ENCODE measurements at regions not wholly inside any gene's neighbourhood (a gene's known extent, or its start where the extent isn't known, plus 50 kb on each side); places are given as distances from the start of the nearest gene placed in this dataset.
A peak's percentile ranks its signal among the peaks of the same experiment; 100 is the strongest.
"Not testable (repeated sequence)": the region's sequence is repeated elsewhere in the genome, so short reads cannot be mapped to it uniquely, and the experiment has no call there.

DNA sequence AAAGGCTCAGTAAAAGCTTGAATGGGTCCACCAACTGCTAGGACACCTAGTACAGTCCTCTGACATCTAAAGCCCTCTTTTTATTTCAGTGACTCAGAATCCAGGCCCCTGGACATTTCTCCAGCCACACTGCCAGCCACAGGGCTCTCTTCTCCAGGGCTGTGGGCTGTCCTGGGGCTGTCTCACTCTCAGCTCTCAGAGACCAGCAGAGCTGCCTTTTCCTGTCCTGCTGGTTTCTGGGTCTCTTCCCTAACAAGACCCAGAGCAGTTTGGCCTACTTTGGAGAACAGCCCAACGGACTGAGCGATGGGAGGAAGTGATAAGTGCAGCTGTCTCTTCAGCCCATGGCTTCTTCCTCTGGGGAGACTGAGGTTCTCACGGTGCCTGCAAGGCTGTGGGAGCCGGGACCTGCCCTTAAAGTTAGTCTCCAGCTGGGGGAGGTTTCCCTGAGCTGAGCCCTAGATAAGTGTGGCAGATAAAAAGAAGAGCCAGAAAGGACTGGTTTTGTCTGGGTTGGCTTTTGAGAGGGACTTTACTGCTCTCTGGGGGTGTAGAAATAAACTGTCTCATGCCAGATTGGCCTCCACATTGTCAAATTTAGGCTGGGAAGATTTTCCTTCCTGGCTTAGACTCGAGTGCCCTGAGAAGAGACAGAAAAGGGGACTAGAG is 979.8 kb downstream of the VRK1 start:
- no peak for DNase-seq

DNA sequence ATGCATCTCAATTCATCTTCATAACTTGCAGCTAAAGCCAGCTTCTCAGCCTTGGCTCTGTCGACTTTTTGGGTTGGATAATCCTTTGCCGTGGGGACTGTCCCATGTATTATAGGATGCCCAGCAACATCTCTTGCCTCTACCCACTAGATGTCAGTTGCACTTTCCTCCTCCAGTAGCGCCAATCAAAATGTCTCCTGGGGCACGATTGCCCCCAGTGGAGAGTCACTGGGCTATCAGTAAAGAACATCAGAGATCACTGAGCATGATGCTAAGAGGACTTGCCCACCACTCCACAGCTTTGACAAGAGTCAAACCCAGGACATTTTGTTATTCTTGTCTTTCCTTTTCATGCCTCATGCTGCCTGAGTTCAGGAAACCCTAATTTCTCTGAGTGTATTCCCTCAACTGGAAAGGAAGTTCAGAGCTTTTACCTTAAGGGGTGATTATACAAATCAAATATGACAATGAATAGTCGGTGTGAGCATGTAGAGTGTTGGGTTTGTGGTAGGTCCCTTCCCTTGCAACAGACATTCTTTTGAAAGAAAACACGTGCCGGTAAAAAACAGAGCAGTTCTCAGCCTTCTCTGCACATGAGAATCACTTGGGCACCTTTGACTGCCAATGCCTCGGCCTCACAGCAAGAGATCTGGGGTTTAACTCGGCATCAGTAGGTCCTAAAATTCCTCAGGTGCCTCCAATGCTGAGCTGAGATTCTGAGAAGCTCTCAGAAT is 980.6 kb downstream of the VRK1 start:
- no peak for DNase-seq

DNA sequence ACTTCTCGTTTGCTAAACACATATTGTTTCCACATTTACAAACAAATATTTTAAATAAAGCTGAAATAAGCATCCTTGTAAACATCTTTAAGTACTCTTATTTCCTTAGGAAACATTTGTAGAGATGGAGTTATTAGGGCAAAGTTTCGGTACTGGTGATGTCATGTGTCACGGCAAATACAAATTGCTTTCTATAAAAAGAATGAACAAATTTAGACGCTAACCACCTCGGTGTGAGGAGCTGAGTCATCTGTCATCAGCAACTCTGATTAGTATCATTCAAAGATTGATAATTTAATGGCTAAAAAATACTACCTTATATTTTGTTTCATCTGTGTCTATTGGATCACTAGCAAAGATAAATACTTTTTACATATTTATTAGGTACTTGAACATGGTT is 982.0 kb downstream of the VRK1 start:
- no peak for DNase-seq

DNA sequence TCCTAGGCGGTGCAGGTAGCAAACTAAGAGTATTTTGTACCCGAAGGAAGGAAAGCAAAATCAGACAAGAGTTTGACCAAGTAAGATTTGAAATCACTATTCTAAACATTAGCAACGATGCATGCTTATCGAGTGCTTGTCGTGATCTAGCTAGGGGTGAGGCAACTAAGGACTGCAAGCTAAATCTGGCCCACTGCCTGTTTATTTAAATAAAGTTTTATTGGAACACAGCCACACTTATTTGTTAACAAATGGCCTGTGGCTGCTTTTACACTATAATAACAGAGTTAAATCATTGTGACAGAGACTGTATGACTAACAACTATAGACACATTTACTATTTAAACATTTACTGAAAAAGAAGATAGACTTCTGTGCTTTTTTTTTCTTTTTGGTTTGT is 983.6 kb downstream of the VRK1 start:
- DNase-seq, result no peak

DNA sequence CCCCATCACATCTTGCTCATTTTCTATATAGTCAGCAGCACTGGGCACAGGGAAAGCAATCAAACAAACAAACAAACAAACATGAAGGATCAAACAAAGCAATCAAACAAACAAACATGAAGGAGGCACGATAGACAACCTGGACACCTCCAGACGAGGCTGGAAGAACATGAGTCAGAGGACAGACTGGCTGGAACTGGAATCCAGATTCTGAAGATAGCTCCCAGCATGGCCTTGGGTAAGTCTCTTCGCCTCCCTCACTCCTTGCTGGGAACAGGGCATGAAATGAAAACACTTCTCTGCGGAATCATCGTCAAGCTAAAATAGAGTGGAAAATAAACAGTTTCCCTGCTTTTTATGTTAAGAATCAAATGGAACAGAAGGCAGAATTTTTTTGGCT is 984.8 kb downstream of the VRK1 start:
- no peak for DNase-seq

DNA sequence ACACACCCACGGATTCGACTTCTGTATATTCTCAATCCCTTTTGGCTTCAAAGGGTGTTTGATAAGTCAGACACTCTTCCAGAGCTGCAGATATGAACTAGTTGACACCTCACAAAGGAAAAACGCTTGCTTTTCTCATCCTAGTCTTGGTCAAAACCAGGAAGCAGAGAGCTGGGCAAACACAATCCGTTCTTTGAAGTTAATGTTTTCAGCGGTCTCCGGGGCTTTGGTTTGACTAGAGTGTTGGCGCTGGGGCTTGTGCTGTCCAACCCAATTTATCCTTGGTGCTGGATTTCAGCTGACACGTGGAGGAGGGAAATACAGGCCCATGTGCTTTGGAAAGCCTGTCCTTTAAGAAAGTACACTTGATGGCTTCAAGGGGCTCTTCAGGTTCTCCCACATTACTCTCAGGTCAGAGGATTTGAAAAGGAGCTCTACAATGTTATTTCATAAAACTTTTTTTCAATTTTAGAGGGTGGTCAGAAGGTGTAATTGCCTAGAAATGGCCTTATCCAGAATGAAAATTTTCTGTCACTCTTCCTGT is 985.8 kb downstream of the VRK1 start:
- DNase-seq, result no peak

DNA sequence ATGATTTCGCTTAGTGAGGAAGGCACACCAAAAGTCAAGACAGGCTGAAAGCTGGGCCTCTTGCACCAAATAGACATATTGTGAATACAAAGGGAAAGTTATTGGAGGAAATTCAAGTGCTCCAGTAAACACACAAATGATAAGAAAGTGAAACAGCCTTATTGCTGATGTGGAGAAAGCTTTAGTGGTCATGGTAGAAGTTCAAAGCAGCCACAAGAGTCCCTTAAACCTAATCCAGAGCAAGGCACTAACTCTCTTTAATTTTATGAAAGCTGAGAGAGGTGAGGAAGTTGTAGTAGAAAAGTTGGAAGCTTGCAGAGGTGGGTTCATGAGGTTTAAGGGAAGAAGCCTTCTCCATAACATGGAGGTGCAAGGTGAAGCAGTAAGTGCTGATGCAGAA is 988.3 kb downstream of the VRK1 start:
- DNase-seq, result no peak

DNA sequence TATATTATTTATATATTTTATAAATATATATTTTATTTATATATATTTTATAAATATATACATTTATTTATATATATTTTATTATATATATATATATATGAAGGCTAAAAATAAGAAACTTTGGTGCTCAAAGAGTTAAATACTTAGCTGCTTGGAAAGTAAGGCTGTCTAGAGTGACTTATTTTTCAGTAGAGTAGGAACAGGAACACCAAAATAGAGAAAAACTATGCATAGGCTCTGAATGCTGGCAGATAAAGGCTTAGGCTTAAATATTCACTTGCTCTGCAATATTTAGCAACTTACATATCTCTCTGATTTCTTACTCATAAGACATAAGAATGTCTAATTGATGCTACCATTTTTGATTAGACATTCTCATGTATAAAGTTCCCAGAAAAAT is 991.2 kb downstream of the VRK1 start:
- DNase-seq, result no peak

DNA sequence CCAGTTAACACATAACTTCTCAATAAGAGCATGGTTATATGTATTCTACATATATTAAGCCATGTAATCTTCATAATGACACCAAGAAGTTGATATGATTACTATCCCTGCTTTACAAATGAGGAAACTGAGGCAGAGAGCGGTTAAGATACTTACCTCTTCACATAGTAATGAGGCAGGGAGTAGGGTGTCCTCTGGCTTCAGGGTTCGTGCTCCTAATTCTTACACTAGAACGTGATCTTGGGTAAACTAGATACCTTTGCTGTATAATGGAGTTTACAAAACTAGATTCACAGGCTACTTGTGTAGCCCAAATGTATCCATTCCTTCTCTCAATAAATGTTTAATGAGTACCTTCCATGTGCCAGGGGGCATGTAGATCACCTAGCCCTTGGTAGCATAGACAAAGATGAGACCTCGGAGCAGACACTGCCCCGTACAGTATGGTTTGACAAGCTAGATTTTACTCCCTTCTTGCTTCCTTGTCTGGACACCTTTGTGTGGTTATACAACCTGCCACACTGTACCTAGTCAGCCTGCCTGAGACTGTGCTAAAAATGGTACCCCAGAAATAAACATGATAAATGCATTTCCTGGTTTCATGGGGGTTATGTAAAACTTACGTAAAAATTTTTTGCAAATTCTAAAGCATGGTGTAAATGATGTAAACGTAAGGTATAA is 991.8 kb downstream of the VRK1 start:
- DNase-seq, result no peak

DNA sequence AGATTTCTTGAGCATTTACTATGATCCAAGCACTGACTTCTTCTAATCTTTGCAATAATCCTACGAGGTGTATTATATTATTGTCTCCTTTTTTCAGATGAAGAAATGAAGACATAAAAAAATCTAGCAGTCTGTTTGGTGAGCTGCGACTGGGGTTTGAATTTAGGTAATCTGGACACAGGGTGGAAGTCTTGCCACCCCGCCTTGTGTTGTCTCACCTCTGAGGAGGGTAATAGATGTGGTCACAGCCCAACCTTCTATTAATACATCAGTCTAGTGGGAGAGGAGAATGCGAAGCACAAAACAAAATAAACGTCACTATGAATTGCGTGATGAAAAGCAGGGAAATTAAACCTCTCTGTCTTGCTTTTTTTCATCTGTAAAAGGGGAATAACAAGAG is 993.9 kb downstream of the VRK1 start:
- DNase-seq, result no peak

DNA sequence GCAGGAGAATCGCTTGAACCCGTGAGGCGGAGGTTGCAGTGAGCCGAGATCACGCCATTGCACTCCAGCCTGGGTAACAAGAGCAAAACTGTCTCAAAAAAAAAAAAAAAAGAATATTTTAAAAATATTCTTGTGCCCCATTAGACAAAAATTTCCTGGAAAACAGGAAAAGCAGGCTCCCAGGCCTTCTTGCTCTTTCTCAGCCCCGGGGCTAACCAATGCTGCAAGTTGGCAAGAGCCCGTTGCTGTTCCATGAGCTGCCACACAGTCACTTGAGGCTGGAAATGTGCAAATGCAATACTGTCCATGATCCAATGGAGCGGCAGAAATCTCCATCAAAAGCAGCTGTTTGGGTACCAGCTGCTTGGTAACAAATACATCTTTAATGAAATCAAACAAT is 994.7 kb downstream of the VRK1 start:
- DNase-seq, result no peak

DNA sequence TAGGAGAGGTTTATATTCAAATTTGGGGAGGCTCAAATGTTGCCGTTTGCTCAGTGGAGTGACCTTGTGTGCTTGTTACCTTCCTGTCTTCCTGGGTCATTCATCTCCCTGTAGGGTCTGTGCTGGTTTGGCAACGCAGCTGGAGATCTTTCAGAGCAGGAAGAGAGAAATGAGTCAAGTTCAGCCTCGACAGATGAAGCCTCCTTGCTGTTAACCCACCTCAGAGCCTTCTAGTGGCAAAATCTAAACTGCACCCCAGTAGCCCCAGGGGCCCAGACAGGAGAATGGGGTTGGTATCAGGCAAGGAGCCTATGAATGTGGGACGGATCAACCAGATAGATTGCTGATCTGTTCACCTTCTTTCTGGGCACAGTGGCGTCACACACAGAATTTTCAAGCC is 999.3 kb downstream of the VRK1 start:
- no peak for DNase-seq

DNA sequence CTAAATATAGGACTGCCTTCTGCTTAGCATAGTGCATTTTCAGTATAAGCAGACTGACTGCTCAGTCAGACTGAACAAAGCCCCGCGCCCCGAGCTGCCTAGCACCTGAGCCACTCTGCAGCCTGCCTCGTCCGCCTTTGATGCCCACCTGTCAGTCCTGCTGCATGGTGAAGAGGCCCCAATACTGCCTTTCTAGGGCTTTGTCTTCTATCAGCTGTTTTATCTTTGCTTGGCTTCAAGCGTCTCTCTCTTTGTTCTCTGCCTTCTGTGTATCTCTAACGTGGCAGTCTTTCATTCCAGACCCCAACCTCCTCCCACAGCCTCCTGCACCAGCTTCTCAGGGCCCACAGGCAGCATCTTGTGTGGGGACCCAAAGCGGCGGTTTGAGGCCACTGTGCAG is 1001.0 kb downstream of the VRK1 start:
- DNase-seq, result no peak

DNA sequence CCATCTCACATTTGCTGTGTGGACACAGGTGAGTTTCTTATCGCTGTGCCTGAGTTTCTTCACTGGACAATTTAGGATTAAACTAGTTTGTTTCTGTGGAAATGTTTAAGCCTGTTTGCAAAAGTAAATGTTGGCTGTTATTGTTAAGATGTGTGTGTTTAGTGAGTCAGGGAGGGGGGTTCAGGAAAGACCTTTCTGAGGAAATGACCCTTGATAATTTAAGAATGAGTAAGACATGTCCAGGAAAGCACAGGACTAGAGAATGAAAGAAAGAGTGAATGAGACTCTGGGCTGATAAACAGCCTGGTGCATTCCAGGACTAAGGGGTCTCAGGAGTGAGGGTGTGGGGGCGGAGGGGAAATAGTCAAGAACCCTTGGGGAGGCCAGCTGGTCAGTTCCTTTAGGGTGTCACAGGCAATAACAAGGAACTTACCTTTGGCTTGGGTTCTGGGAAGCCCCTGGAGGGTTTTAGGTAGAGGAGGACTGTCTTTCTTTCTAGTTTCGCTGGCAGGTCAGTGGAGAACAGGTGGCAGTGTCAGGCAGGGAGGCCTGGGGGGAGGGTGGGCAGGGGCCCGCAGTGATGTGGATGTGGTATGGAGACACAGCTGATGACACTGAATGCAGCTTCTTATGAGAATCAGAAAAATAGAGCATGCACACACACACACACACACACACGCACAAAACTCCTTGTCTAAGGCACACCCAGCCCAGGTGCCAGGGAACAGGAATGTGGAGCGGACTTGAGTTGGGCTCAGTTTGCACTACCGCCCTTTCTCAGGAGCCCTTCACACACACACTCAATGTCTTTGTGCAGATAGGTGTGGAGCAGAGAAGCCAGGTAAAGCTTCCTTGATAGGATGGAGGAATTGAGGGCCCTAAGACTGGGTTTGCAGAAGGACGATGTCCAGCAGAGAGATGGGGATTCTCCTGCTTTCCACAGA is 1005.5 kb downstream of the VRK1 start:
- no peak for DNase-seq

DNA sequence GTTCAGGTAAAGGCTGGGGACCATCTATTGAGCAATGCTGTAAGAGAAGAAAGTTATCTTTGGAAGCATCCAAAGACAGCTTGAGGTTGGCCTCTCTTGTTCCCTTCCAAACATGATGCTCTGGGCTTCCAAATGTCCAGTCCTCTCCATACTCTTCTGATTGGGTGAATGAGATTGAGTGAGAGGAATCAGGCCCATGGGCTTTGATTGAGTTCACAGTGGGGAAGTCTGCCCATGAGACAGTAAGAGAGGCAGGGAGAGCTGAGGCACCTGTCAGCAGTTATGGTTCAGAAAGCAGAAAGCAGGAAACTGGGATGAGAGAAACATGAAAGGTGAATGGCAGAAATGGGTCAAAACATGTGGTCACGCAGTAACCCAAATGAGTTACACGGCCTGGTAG is 1006.9 kb downstream of the VRK1 start:
- no peak for DNase-seq

DNA sequence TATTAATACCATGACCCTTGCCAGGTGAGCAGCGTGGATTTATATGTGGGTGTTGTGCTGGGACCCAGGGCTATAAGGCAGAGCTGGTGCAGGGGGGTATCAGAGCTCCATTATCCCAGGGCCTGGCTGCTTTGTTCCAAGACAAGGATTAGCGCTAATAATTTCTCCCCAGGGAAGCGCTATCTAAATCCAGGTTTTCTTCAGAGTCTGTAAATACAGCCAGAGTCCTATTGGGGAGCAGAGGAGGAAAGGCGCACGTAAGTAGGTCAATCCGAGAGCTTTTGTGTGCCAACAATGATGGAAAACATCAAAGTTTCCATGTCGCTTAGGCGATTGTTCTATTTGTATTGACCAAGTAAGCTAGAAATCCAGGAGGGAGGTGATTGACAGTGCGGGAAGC is 1009.7 kb downstream of the VRK1 start:
- no peak for DNase-seq

DNA sequence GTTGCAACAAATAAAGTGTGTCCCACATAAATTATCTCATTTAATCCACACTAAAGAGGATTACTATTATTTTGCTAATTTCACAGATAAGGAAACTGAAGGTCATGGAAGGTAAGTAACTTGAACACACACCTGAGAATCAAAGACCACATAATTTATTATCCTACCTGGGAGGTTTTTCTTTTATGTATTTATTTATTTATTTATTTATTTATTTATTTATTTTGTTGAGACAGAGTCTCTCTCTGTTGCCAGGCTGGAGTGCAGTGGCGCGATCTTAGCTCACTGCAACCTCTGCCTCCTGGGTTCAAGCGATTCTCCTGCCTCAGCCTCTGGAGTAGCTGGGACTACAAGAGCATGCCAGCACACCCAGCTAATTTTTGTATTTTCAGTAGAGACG is 1011.4 kb downstream of the VRK1 start:
- not testable (repeated sequence) for DNase-seq

DNA sequence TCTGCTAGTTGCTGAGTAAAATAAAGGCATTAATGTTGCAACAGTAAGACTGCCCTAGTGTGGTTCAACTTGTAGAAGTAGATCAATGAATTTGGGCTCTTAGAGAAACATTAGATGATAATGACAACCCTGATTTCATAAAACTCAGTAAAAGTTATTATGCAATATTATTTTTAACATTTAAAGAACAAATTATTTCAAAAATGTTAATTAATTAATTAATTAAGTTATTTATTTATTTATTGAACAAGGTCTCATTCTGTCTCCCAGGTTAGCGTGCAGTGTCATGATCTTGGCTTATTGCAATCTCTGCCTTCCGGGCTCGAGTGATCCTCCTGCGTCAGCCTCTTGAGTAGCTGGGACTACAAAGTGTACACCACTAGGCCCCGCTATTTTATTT is 1016.4 kb downstream of the VRK1 start:
- DNase-seq, result no peak

DNA sequence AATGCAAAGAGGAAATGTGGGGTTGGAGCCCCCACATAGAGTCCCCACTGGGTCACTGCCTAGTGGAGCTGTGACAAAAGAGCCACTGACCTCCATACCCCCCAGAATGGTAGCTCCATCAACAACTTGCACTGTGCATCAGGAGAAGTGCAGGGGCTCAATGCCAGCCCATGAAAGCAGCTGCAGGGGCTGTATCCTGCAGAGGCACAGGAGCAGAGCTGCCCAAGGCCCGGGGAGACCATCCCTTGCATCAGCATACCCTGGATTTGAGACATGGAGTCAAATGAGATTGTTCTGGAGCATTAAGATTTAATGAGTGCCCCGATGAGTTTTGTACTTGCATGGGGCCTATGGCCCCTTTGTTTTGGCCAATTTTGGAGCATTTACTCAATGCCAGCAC is 1023.6 kb downstream of the VRK1 start:
- no peak for DNase-seq

DNA sequence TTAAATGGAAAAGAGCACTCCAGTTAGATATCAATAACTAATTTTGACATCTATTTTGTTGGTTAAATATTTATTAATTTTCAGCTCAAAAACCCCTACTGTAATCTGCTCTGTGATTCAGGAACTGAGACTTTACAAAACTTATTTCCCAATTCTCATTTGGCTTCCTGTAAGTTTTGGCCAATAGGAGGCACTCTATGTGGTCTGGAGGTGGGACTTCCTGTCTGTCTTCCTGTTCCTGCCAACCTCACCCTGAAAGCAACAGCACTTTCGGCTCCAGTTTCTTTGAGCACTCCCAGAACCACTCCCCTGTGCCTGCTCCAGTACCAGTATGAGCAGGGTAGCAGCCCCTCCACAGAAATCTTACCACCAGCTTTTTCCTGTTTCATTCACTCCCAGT is 1027.0 kb downstream of the VRK1 start:
- peak in 1 of 2 donors; percentile 1 for DNase-seq

DNA sequence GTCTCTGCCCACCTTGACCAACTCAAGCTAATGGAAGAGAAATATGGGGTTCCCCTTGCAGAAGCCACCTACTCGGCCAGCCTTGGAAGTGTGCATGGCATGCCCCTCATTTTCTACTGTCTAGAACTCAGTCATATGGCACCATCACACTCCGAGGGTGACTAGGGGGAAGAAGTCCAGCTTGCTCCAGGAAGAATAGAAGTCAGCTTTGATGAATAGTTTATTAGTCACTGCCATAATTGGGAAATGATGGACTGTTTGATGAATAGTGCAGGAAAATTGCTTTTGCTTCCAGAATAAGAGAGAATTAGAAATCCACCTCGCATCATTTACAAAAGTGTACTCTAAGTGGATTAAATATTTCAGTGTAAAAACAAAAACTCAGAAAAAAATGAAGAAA is 1030.6 kb downstream of the VRK1 start:
- DNase-seq, result no peak

DNA sequence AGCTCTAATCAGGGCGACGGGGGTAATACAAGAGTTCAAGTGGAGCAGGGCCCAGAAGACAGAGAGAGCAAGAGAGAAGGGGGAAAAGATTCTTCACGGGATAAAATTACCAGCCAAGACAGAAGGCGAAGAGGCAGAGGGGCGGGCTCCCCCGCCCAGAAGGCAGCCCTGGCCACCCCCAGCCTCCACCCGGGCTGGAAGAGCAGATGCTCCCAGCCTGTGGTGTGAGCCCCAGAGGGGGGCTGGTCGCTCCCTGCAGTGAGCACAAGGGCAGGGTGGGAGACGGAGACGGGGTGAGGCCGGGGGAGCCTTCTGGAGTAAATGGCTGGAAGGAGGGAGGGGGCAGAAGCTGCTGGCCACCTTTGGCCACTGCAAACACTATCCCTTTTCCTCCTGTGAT is 1035.6 kb downstream of the VRK1 start:
- DNase-seq, result no peak

DNA sequence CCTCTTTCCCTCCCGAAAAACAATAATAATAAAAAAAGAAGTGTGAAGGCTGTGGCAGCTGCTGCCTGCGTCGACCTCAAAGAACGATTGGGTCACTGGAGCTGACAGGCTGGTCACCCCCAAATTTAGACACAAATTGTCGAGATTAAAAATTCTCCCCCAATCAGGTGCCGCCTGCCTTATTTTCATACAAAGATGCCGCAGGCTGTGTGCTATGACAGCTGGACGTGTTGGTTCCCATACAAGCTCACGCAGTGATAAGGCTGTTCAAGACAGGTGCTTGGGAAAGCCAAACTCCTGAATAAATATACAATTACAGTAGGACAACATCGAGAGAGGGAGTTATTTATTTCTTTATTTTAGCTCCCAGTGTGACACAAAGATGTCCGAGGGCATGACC is 1041.8 kb downstream of the VRK1 start:
- no peak for DNase-seq

Measured in inflammatory macrophage treated with lipopolysaccharide for 1 hour (primary cell).